NCI-H82 (cell line): ENCODE measurements at regions not wholly inside any gene's neighbourhood (a gene's known extent, or its start where the extent isn't known, plus 50 kb on each side); places are given as distances from the start of the nearest gene placed in this dataset.
"Not testable (repeated sequence)": the region's sequence is repeated elsewhere in the genome, so short reads cannot be mapped to it uniquely, and the experiment has no call there.

Source experiments
- DNase-seq: peaks from one replicate; lab custom pipeline; 2025; lab: John Stamatoyannopoulos, UW

DNA sequence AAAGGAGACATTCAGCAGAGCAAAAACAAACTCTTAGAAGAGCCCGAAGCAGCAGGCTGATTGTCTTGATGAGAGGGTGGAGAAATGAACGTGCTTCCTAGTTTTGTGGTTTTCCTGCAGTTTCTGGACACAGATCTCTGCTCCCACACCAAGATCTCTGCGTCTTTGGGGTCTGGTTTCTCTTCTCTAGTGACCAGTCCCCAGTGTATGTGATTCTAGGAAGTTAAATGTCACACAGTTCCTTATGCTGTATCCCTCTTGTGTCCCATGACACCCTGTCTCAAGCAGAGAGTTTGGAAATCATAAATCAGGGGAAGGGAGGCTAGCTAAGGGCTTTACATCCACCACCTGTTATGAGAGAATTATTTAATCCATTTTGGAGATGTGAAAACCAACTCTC, 55.4 kb upstream of the KLF14 start:
- peak; percentile 13 for DNase-seq

DNA sequence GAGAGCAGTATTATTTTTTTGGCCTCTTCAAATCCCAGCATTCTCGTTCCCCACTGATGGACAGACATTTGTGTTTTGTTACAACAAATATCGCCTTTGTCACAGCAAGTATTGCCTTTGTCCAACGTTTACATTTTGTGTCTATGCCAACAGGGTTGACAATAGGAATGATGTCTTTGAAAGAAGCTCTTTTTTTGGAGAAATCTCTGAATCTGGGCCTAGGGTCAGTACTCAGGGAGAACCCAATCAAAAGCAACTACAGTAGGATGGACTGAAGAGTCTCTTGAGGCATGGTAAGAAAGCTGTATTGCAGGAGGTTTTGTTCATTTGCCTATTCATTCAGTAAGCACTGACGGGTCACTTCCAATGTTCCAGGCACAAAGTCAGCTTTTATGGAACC, 57.7 kb upstream of the KLF14 start:
- no peak for DNase-seq

DNA sequence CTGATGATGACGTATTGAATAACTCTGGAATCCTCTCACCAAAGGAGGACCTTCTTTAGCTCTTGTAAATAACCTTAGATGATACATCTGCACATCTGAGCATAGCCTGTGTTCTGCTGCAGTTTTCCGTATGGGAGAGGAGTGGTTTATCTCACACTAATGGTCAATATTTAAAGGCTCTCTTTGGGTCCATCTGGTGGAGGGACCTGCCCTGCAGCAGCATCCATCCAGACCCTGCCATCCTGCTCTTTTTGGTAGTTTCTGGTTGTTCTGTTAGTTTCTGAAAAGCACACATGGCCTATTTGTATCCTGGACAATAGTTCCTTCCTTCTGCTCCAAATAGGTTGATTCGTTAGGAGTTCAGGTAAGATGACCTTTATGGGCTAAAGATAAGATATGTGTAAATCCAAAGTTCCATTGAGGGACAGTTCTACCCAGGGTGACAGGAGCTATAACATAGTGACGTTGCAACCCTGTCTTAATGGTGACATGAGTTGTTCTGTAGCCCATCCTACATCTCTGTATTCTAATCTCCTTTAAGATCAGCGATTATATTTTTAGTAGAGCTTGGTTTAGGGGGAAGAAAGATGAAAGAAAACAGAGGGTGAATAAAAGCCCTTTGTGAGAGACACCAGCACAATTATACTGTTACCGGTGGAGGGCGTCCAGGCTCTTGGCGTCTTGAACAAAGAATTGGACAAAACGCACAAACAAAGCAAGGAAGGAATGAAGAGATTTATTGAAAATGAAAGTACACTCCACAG, 60.0 kb upstream of the KLF14 start:
- DNase-seq = no peak

DNA sequence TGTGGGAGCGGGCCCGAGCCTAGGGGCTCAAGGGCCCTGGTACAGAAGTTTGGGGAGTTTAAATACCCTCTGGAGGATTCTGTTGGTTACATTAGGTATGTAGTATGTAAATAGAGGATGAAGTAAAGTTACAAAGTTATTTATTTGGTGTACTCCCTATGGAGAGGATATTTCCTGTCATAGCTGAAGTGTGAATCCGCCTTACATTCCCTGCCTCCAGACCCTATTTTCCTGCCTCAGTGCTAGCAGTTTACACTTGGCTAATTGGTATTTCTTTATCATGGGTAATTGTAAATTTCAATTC, 60.6 kb upstream of the KLF14 start:
- DNase-seq = no peak

DNA sequence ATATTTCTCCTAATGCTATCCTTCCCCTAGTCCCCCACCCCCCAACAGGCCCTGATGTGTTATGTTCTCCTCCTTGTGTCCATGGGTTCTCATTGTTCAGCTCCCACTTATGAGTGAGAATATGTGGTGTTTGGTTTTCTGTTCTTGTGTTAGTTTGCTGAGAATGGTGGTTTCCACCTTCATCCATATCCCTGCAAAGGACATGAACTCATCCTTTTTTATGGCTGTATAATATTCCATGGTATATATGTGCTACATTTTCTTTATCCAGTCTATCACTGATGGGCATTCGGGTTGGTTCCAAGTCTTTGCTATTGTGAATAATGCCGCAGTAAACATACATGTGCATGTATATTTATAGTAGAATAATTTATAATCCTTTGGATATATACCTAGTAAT, 62.4 kb upstream of the KLF14 start:
- not testable (repeated sequence) for DNase-seq

DNA sequence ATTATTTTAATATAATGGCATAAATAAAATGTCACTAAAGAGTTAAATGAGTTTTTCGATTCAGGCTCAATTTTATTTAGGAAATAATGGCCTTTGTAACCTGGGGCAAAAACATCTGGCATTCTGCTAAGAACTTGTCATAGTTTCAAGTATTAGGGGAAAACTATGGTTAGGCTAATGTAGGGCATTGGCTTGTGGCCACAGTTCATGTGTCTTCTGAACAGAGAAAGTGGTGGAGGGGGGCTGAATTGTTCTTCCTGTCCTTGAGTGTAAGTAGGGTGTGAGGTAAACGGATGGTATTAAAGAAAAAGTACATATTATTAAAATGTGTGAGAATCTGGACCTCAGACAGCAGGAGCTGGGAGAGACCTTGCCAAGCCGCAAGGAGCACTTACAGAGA, 69.1 kb upstream of the KLF14 start:
- DNase-seq = no peak

DNA sequence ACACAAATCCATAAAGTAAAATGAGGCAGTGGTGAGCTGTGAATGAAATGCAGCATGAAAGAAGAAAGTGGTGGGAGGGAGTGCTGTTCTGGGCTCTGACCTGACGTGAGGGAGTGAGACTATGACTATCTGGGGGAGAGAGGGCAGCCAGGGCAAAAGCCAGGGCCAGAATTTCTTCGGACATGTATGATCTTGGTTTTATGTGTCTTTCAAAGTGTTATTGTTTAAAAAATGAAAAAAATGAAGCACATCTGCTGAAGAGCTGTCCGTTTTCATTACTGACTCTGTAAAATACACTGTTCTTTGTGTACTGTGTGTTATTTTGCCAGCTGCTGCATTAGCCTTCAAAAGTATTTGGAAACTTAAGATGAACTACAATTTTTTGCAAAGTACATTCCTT, 70.2 kb upstream of the KLF14 start:
- no peak for DNase-seq

DNA sequence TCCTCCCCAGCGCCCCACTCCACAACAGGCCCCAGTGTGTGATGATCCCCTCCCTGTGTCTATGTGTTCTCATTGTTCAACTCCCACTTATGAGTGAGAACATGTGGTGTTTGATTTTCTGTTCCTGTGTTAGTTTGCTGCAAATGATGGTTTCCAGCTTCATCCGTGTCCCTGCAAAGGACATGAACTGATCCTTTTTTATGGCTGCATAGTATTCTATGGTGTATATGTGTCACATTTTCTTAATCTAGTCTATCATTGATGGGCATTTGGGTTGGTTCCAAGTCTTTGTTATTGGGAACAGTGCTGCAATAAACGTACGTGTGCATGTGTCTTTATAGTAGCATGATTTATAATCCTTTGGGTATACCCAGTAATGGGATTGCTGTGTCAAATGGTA, 78.8 kb upstream of the KLF14 start:
- DNase-seq = not testable (repeated sequence)

DNA sequence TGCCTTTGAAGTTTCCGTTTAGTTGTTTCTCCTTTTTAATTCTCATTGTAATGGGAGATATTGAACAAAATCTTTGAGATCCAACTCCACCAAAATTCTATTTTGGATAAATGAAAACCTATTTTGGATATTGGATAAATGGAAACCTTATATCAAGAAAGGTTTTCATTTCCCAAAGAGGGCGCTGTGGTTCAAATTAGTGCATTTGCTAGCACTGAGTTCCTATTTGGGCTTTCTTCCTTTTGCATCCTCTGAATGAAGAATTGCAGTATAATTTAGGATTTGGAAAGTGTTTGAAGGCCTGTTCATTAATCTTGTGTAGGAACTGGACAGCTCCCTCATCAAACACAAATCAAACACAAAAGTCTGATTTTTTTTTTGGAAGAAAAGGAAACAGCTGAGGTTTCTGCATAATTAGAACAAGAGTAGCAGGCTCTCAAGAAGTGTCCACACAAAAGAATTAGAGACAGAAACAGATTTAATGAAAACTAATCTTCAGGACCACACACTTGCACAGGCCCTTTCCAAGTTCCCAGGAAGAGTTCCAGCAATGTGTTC, 80.8 kb upstream of the KLF14 start:
- DNase-seq = peak; percentile 32

DNA sequence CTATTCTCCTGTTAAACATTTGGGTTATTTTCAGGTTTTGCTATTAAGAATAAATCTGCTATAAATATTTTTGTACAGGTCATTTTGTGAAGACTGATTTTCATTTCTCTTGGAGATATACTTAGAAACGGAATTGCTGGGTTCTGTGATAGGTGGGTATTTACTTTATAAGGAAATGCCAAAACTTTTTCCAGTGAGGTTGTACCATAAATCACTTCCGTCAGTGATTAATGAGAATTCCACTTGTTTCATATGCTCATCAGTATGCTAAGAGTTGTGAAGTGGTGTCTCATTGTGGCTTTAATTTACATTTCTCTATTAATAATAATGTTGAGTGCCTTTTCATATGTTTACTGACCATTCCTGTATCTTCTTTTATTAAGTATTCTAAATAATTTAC, 84.0 kb upstream of the KLF14 start:
- no peak for DNase-seq

DNA sequence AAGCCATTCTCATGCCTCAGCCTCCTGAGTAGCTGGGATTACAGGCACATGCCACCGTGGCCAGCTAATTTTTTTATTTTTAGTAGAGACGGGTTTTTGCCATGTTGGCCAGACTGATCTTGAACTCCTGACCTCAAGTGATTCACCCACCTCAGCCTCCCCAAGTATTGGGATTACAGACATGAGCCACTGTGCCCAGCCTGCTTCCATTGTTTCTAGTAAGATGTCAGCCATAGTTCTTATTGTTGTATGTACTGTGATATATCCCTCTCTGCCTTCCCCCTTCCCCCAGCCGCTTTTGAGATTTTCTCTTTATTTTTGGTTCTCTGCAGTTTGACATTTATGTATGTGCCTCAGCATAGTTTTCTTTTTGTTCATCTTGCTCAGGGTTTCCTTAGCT, 87.9 kb upstream of the KLF14 start:
- no peak for DNase-seq

DNA sequence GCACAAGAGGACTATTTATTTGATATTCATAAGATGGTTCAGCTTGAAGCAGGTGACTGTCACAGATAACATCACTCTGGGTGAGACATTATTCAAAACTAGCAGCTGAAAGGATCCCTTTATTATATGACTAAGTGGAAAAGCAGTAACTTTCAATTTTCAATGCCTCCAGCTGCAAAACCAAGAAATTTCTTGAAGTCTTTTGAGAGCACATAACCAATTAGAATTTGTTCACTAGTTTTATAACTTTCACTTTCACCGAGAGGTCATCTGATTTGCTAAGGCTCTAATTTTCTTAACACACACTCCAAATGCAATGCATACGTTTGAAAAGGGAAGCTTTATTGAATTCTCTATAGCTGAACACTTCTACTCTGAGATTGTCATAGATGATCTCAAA, 88.6 kb upstream of the KLF14 start:
- no peak for DNase-seq

DNA sequence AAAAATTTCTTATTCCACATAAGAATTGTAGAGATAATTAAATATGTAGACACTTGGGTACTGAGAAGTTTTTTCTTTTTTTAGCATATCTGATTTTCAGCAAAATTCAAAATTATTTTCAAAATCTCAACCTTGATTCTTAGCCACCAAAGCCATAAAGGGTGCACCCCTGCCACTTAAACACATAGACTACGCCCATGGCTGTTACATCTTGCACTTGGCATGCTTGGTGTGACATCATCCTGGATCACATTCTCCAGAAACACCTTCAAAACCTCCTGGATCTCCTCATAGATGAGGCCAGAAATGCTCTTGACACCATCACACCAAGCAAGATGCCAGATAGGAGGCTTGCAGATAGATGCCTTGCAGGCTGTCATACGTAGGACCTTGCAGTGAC, 89.1 kb upstream of the KLF14 start:
- DNase-seq = no peak

DNA sequence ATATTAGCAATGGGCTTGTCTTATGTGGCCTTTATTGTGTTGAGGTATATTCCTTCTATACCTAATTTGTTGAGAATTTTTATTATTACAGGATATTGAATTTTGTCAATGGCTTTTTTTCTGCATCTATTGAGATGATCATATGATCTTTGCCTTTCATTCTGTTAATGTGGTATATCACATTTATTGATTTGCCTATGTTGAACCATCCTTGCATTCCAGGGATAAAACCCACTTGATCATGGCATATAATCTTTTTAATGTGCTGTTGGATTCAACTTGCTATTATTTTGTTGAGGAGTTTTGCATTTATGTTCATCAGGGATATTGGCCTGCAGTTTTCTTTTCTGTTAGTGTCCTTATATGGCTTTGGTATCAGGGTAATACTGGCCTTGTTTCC, 91.8 kb upstream of the KLF14 start:
- DNase-seq = no peak

DNA sequence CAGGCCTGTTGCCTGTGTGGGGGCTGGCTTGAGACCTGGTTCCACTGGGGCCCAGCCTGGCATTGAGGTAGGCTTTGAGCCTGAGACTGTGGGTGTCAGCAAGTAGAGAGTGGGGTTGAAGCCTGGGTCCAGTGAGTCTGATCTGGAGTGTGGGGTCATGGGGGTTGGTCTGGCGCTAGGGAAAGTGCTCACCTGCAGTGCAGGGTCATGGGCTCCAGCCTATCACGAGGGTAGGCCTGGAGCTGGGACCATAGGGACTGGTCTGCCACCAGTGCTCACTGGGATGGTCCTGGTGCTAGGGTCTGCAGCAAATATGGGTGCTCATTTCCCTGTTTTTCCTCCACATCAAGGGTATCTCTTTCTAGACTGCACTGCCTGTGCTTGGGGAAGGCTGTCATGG, 95.4 kb upstream of the KLF14 start:
- DNase-seq = no peak

DNA sequence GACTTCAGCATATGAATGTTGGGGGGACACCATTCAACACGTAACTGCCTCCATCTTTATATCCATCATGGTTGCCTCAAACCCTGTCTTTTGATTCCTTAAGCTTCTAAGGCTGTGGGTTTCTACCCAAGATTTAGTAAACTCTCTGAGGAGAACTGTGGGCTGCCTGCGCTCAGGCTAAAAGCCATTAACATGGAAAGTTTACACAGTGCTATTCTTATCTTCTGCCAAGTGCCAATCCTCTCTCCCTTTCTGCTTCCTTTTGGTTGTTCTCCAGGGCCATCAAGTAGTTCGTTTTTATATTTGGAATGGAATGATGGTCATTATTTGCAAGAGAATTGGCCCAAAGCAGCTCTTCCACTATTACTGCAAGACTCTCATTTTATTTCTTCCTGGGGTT, 97.3 kb upstream of the KLF14 start:
- DNase-seq = no peak

DNA sequence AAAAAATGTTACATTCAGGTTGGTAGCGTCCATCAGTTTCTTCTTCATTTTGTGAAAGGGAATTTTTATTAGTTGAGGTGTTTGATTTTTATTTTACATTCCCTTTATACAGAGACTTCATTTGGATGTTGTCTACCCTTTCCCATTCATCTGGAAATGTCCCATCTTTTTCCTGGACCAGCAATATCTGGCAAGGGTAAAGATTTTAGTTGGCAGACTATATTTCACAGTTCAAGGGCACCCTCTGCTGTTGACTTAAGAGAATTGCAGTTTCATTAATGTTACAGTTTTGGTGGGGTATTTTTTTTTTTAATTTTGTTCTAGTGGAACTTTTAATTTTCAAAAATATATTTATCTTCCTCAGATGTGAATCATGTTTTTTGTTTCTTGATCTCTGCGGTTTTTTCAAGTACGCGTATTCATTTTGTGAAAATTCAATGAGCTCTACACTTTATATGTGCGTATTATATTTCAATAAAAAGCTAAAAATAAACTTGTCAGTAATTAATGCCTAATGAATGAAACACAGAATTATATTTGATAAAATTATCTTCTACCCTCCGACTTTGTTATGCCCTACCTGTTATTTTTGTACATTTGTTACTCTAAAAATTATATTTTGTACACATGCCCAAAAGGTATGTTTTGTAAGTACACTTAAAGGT, 97.9 kb upstream of the KLF14 start:
- DNase-seq = peak; percentile 58

DNA sequence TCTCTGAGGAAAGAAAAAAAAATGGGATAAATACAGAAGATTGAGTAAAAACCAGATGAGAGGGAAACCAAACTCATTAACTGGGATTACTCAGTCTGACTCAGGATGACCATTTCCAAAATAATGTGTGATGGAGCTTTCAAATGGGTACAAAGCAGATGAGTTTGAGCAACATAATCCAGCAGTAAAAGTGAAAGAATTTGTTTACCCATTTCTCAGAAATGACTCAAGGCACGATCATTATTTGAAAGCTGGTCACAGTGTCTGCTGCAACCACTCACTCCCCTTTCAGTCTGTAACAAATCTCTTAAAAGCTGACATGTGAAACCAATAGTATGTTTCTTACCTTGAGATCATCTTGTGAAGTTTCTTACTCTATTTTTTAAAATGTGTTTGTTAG, 104.7 kb upstream of the KLF14 start:
- no peak for DNase-seq

DNA sequence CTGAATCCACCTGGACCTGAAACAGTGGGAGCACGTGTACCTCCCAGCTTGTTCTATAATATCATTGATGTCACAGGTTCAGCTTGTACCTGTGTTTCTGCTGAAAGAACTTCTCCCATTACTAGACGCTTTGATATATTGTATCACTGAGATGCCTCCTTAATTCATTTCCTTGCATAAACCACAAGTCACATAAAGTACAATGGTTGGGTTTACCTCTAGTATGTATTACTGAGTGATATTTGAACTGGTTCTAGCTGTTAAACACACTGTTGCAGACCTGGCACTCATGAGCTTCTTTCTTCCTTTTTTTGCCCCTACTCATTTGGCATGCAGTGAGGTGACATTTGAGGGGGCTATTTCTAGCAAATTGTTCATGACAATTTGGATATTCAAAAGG, 106.6 kb upstream of the KLF14 start:
- no peak for DNase-seq

DNA sequence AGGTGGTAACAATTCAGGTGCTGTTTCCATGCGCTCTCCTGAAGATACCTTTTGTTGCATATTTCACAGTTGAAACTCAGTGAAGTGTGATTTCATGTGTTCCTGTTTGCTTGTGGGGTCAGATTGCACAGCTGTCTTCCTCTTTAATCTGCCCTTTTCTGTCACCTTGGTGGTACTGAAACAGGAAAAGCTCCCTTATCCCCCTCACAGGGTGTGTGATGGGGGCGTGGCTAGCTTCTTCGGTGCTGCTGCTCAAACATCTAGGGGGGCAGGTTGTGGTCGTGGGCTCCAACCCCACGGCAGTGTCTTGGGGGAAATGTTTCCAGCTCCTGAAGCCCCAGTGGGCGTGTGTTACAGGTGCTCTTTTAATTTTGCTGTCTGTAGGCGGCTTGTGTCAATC, 107.4 kb upstream of the KLF14 start:
- peak; percentile 9 for DNase-seq

DNA sequence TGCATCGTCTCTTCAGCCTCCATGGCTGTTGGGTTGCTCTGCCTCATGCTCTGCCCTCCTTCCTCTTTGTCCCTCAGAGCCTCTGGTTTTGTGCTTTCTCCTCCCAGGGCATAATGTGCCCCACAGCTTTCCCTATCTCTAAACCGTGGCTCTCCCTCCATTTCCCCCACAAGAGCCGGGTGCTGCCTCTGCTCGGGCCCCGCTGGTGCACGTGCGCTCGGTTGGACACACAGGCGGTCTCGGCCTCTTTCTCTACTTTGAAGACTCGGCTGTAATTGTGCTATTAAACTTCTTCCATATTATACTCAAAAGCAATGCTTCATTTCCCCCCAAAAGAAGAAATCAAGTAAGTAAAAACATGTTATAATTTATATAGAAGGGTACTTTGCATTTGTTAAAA, 109.7 kb upstream of the KLF14 start:
- no peak for DNase-seq

DNA sequence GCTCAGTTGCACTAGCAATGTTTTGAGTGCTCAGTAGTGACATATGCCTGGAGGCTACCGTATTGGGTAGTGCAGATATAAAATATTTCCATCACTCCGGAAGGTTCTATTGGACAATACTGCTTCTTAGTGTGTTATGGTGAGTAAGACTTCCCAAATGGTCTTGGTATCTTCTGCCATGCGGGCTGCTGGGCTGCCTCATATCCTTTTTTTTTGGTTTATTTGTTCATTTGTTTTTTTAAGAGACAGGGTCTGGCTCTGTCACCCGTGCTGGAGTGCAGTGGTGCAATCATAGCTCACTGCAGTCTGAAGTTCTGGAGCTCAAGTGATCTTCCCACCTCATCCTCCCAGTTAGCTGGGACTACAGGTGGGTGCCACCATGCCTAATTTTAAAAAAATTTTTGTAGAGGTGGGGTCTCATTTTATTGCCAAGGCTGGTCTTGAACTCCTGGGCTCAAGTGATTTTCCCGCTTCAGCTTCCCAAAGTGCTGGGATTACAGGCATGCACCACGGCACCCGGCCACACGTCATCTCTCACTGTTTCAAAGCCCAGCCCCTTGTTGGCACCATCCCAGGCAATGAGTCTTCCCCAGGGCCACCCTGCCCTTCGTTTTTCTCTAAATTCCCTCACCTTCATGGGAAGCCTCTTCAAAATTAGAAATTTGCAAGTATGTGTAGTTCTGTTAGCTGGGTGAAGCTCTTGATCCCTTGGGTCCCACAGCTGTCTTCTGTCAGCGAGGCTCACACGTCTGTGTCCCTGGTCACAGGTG, 111.0 kb upstream of the KLF14 start:
- no peak for DNase-seq

DNA sequence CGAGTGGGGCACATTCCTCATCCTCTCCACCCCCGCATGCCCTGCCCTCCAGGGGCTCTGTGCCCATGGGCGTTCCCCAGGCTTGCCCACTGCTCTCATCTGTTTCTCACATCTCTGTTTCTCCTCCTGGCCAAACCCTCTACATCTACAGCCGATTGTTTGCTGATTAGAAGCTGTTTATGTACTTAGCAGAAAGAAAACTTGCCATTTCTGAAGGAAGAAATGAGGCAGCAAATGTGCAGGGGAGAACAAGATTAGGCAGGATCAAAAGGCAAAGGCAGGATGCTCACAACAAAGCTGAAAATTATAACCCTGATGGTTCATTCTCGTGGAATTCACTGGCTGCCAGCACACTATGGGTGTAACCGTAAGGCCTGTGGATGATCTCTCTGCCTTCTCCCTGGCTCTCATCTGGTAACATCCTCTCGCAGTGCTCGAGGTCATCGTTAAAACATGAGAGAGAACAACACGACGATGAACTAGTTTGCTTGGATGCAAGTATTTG, 111.6 kb upstream of the KLF14 start:
- DNase-seq = no peak
